Pancreas (tissue), 10 donors: ENCODE measurements at regions not wholly inside any gene's neighbourhood (a gene's known extent, or its start where the extent isn't known, plus 50 kb on each side); places are given as distances from the start of the nearest gene placed in this dataset.

Experiments used
- ATAC-seq, 4 donors: fragments of 200-7000 bp; cut with Tn5 transposase; one replicate each; pipeline versions ENCODE4 v1.8.0 to v1.9.1; 2020; ENCODE audit warnings: mild to moderate bottlenecking in 4 of 4, moderate library complexity in 4 of 4
- DNase-seq, 6 donors: peaks; one replicate each; pipeline ENCODE4 v3.0.0-alpha.2; 2020
- FAIRE-seq: peaks from 2 replicates; lab custom pipeline; 2012; peaks lifted over from hg19 to GRCh38; lab: Jason Lieb, UNC
- H3K27ac ChIP-seq, 4 donors: fragments of 200-600 bp; sonication (generic); 1 replicate in 3 of 4; 2 replicates in 1 of 4; pipeline versions ENCODE4 v1.5.0 to v1.8.0; 2020
- H3K27me3 ChIP-seq, 4 donors: fragments of 200-600 bp; one replicate each; pipeline ENCODE4 v1.8.0; 2021
- H3K36me3 ChIP-seq, 3 donors: fragments of 200-600 bp; sonication (generic) in 1 of 3; one replicate each; pipeline versions ENCODE4 v1.5.0 to v1.8.0; 2020 to 2021
- H3K4me1 ChIP-seq, 3 donors: fragments of 200-600 bp; one replicate each; pipeline ENCODE4 v1.8.0; 2021
- H3K4me3 ChIP-seq, 4 donors: fragments of 200-600 bp; sonication (generic) in 2 of 4; one replicate each; pipeline versions ENCODE4 v1.5.0 to v1.8.0; 2020 to 2021
- H3K9me3 ChIP-seq, 4 donors: fragments of 200-600 bp; one replicate each; pipeline ENCODE4 v1.8.0; 2021
- WGBS, 2 donors: extraction: QIAGEN DNeasy Blood & Tissue Kit; methylation state at CpG; one replicate each; pipeline ENCODE4 v1.1.7; 2013; 5-methylcytosine and 5-hydroxymethylcytosine counted together
- intact Hi-C, 3 donors: fragments of 100-400 bp; cut with DNase I; formaldehyde crosslinking; loops; one replicate each; pipeline versions ENCODE4 v1.11.1 to v1.14.2; 2022
- TF ChIP-seq, protein P1 (sequence below), 4 donors: fragments of 200-600 bp; sonication (generic) in 3 of 4; IDR thresholded peaks; one replicate each; pipeline versions ENCODE4 v1.5.0 to v1.8.0; 2021; ENCODE audit warnings: antibody characterized with exemption in 4 of 4
- donor health status: healthy with polysubstance abuse.
- donor health status: DM: no; HTN: no; CAD: no; lungs with moderate emphysema.
- donor health status: DM: no; HTN: no; CAD: no.
- donor health status: control.
- donor health status: control.
- donor health status: Bipolar disorder and iron deficiency.
- donor health status: DM: yes; HTN: yes; CAD: no.
- donor health status: DM: no; HTN: no; CAD: no.
- donor health status: DM: no; HTN: no; CAD: no.
- donor health status: DM: yes; HTN: yes; CAD: no.

DNA sequence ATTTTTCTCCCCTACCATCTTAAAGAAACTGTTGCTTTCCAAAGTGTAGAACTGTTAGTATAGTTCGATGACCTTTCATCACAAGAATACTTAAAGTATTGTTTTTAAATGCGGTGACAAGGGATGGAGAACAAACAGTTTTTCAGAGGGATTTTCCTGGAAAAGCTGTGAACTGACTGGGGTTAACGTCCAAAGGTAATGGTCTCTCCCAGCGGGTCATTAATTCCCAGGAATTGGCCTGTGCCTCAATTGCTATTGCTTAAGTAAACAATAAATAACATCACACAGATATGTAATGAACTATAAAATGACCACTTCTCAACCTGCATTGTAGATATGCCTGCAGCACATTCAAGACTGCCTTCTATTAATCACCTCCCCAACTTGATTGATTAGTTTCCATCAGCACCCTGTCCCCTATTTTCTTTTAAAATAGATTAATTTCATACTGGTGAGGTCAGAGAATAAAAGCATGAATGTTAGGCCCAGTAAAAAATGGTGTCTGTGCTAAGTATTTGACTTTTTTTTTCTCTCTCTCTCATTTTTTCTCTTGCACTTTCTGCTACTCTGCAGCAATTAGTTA is 268.2 kb downstream of the SAMD5 start:
- H3K9me3 ChIP-seq: no peaks in the 10 kb centered on the region
- no peaks in the 10 kb centered on the region for H3K36me3 ChIP-seq
- ATAC-seq: no peak
- no peak for FAIRE-seq
- intact Hi-C loops: no loop called here
- no peak for DNase-seq
- H3K4me3 ChIP-seq: no peak overlapping the region
- TF ChIP-seq, protein P1, sequence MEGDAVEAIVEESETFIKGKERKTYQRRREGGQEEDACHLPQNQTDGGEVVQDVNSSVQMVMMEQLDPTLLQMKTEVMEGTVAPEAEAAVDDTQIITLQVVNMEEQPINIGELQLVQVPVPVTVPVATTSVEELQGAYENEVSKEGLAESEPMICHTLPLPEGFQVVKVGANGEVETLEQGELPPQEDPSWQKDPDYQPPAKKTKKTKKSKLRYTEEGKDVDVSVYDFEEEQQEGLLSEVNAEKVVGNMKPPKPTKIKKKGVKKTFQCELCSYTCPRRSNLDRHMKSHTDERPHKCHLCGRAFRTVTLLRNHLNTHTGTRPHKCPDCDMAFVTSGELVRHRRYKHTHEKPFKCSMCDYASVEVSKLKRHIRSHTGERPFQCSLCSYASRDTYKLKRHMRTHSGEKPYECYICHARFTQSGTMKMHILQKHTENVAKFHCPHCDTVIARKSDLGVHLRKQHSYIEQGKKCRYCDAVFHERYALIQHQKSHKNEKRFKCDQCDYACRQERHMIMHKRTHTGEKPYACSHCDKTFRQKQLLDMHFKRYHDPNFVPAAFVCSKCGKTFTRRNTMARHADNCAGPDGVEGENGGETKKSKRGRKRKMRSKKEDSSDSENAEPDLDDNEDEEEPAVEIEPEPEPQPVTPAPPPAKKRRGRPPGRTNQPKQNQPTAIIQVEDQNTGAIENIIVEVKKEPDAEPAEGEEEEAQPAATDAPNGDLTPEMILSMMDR (IDR thresholded peaks at IDR 0.05): no peak
- no peaks in the 10 kb centered on the region for H3K27me3 ChIP-seq
- H3K27ac ChIP-seq: no peak overlapping the region
- H3K4me1 ChIP-seq: no peaks in the 10 kb centered on the region
- WGBS, 2 donors: 52 to 63% methylated on average over 4 of the region's 4 CpGs

DNA sequence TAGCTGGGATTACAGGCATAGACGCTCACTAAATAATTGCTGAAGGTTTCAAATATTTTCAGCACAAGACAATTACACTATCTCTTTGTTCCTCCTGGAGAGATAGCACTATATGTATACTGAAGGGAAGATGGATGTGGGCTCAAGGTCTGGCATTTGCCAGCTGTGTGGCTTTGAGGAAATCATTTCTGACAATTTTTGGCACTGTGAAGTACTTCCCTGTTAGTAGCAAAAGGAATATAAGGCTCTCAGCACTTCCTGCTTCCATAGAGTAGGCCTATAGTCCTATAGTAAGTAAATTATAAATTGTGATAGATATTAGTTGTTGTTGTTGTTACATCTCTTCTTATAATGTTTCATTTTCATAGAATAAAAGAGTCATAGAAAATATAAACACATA is 271.1 kb downstream of the SAMD5 start:
- no peak for FAIRE-seq
- TF ChIP-seq, protein P1 (IDR thresholded peaks at IDR 0.05): no peak
- no peak overlapping the region for H3K4me3 ChIP-seq
- no peaks in the 10 kb centered on the region for H3K9me3 ChIP-seq
- H3K36me3 ChIP-seq: no peaks in the 10 kb centered on the region
- no peaks in the 10 kb centered on the region for H3K4me1 ChIP-seq
- 63 to 86% methylated on average over 1 of the region's 1 CpG for WGBS, 2 donors
- no peak for DNase-seq
- intact Hi-C loops: no loop called here
- H3K27me3 ChIP-seq: no peaks in the 10 kb centered on the region
- no peak overlapping the region for H3K27ac ChIP-seq
- peak in 1 of 4 donors; percentile 23 for ATAC-seq

DNA sequence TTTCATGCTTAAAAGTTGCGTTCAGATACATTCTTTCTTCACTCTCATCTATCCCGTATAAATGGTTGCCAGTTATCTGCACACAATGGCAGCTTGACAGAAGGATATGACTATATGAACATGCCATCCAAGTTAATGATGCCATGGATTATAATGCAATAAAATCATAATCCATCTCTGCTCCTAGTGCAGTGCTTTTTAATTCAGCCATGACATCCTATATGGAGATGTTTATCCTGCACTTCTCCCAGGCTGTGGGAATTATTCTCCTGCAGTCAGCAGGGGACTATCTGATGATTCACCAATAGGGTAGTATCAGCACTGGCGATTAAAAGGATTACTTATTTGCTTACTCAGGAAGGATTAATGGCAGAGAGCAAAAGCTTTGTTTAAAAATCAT is 273.8 kb downstream of the SAMD5 start:
- FAIRE-seq: no peak
- intact Hi-C loops: no loop called here
- Histone ChIP-seq H3K4me3 (no peak overlapping the region), H3K27me3 (no peaks in the 10 kb centered on the region), H3K36me3 (no peaks in the 10 kb centered on the region), H3K9me3 (no peaks in the 10 kb centered on the region), H3K27ac (peak overlapping the region in 1 of 4 donors; percentile 33), H3K4me1 (no peaks in the 10 kb centered on the region)
- no peak for DNase-seq
- WGBS, 2 donors: 19 to 25% methylated on average over 3 of the region's 3 CpGs
- peak in 3 of 4 donors; percentile 68 to 84 (median 79) for ATAC-seq
- TF ChIP-seq, protein P1 (IDR thresholded peaks at IDR 0.05): no peak

DNA sequence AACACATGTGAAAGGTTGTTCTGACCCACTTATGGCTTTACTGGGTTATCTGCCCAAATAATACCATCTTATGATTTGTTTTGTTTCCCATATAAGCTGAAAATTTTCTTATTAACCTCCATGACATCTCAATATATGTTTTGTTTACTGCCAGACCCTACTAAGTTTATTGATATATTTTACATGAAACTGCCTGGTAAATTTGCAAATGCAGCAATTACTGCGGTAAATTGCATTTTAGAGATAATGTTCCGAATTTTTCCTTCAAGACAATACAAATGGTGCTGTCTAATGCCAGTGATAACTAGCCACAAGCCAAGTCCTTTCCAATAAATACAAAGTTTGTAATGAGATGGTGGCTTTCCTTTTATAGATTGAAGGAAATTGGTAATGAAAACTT is 275.9 kb downstream of the SAMD5 start:
- WGBS, 2 donors: 74 to 79% methylated on average over 2 of the region's 2 CpGs
- Histone ChIP-seq H3K27me3 (no peaks in the 10 kb centered on the region), H3K4me3 (no peak overlapping the region), H3K36me3 (no peaks in the 10 kb centered on the region), H3K27ac (no peak overlapping the region), H3K4me1 (no peaks in the 10 kb centered on the region), H3K9me3 (no peaks in the 10 kb centered on the region)
- TF ChIP-seq, protein P1 (IDR thresholded peaks at IDR 0.05): no peak
- DNase-seq (no peak), FAIRE-seq (no peak), ATAC-seq (no peak)
- intact Hi-C loops: no loop called here

DNA sequence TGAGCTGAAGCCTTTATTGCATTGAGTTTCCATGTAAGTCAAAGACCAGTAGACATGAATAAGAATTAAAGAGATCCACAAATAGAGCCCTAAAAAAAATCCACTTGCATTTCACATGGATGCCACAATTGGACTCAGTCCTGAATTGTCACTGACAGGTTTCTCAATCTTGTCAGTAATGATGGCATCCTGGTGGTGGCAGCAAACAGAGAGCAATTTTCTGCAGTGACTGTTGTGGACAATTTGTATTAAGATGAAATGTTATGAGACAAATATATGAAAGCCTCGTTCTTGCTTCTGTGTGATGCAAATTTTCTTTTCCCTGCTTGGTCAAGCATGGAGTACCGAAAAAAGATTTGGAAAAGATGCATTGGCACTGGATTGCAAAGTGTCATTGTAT is 278.9 kb downstream of the SAMD5 start:
- no peak for DNase-seq
- H3K36me3 ChIP-seq: no peaks in the 10 kb centered on the region
- FAIRE-seq: no peak
- 66 to 73% methylated on average over 2 of the region's 2 CpGs for WGBS, 2 donors
- H3K9me3 ChIP-seq: no peaks in the 10 kb centered on the region
- TF ChIP-seq, protein P1 (IDR thresholded peaks at IDR 0.05): no peak
- H3K27ac ChIP-seq: no peak overlapping the region
- ATAC-seq: no peak
- no peak overlapping the region for H3K4me3 ChIP-seq
- no peaks in the 10 kb centered on the region for H3K4me1 ChIP-seq
- peaks cover 0 to 3% (median 0%) of the 10 kb centered on the region in 4 donors for H3K27me3 ChIP-seq
- intact Hi-C loops: no loop called here
